ENCODE measurements at regions not wholly inside any gene's neighbourhood (a gene's known extent, or its start where the extent isn't known, plus 50 kb on each side); places are given as distances from the start of the nearest gene placed in this dataset.

GRCh38 chr9:99505936-99506335, 283.9 kb downstream of the SEC61B start:
- H3K36me3 ChIP-seq (ENCODE audit: insufficient read depth, low read length): no peaks in the 10 kb centered on the region
- TF ChIP-seq EZH2phosphoT487 (IDR thresholded peaks at IDR 0.05; ENCODE audit: borderline replicate concordance) (no peak), CTCF (conservative IDR thresholded peaks at IDR 0.05; ENCODE audit: low read length) (no peak)
- H3F3A ChIP-seq (ENCODE audit: low read depth): no peaks in the 10 kb centered on the region
- H2AFZ ChIP-seq (ENCODE audit: low read length): no peak overlapping the region
- no peaks in the 10 kb centered on the region for H3K4me1 ChIP-seq (ENCODE audit: insufficient read depth, low read length, poor library complexity, severe bottlenecking)
- H3K9me2 ChIP-seq (replicated peaks; ENCODE audit: low read depth, low read length): no peaks in the 10 kb centered on the region
- no peak overlapping the region for H3K4me3 ChIP-seq (ENCODE audit: low read length, poor library complexity, severe bottlenecking)
- no peaks in the 10 kb centered on the region for H4K20me1 ChIP-seq (ENCODE audit: insufficient read depth, low read length, poor library complexity, severe bottlenecking)
- no peaks in the 10 kb centered on the region for H3K79me2 ChIP-seq (ENCODE audit: insufficient read depth, low read length)
- H3K9me3 ChIP-seq (ENCODE audit: insufficient read depth, low read depth, low read length): no peaks in the 10 kb centered on the region
- no peak overlapping the region for H3K9ac ChIP-seq (ENCODE audit: low read depth, low read length, poor library complexity, severe bottlenecking)
- H3K27me3 ChIP-seq (ENCODE audit: insufficient read depth, low read length, poor library complexity, severe bottlenecking): no peaks in the 10 kb centered on the region
- H3K4me2 ChIP-seq (ENCODE audit: low read depth, low read length, poor library complexity, severe bottlenecking): no peak overlapping the region

- no peaks in the 10 kb centered on the region for H3K79me2 ChIP-seq (ENCODE audit: insufficient read depth, low read length)
- no peaks in the 10 kb centered on the region for H3K9me3 ChIP-seq (ENCODE audit: insufficient read depth, low read depth, low read length)
- no peak overlapping the region for H3K4me3 ChIP-seq (ENCODE audit: low read length, poor library complexity, severe bottlenecking)
- TF ChIP-seq CTCF (conservative IDR thresholded peaks at IDR 0.05; ENCODE audit: low read length) (no peak), EZH2phosphoT487 (IDR thresholded peaks at IDR 0.05; ENCODE audit: borderline replicate concordance) (no peak)
- no peaks in the 10 kb centered on the region for H3K36me3 ChIP-seq (ENCODE audit: insufficient read depth, low read length)
- no peaks in the 10 kb centered on the region for H3F3A ChIP-seq (ENCODE audit: low read depth)
- no peak overlapping the region for H2AFZ ChIP-seq (ENCODE audit: low read length)
- H3K4me1 ChIP-seq (ENCODE audit: insufficient read depth, low read length, poor library complexity, severe bottlenecking): no peaks in the 10 kb centered on the region
- no peaks in the 10 kb centered on the region for H3K27me3 ChIP-seq (ENCODE audit: insufficient read depth, low read length, poor library complexity, severe bottlenecking)
- H3K9me2 ChIP-seq (replicated peaks; ENCODE audit: low read depth, low read length): no peaks in the 10 kb centered on the region
- no peaks in the 10 kb centered on the region for H4K20me1 ChIP-seq (ENCODE audit: insufficient read depth, low read length, poor library complexity, severe bottlenecking)
- H3K9ac ChIP-seq (ENCODE audit: low read depth, low read length, poor library complexity, severe bottlenecking): no peak overlapping the region
- H3K4me2 ChIP-seq (ENCODE audit: low read depth, low read length, poor library complexity, severe bottlenecking): no peak overlapping the region
These were observed 284.8 kb downstream of the SEC61B start for GRCh38 chr9:99506747-99507348.

GRCh38 chr9:99509065-99509745, 287.1 kb downstream of the SEC61B start:
- no peaks in the 10 kb centered on the region for H4K20me1 ChIP-seq (ENCODE audit: insufficient read depth, low read length, poor library complexity, severe bottlenecking)
- no peaks in the 10 kb centered on the region for H3K27me3 ChIP-seq (ENCODE audit: insufficient read depth, low read length, poor library complexity, severe bottlenecking)
- H2AFZ ChIP-seq (ENCODE audit: low read length): no peak overlapping the region
- no peak overlapping the region for H3K4me3 ChIP-seq (ENCODE audit: low read length, poor library complexity, severe bottlenecking)
- no peaks in the 10 kb centered on the region for H3K79me2 ChIP-seq (ENCODE audit: insufficient read depth, low read length)
- H3F3A ChIP-seq (ENCODE audit: low read depth): no peaks in the 10 kb centered on the region
- no peaks in the 10 kb centered on the region for H3K9me3 ChIP-seq (ENCODE audit: insufficient read depth, low read depth, low read length)
- TF ChIP-seq EZH2phosphoT487 (IDR thresholded peaks at IDR 0.05; ENCODE audit: borderline replicate concordance) (no peak), CTCF (conservative IDR thresholded peaks at IDR 0.05; ENCODE audit: low read length) (no peak)
- H3K9me2 ChIP-seq (replicated peaks; ENCODE audit: low read depth, low read length): no peaks in the 10 kb centered on the region
- H3K36me3 ChIP-seq (ENCODE audit: insufficient read depth, low read length): no peaks in the 10 kb centered on the region
- H3K9ac ChIP-seq (ENCODE audit: low read depth, low read length, poor library complexity, severe bottlenecking): no peak overlapping the region
- H3K4me1 ChIP-seq (ENCODE audit: insufficient read depth, low read length, poor library complexity, severe bottlenecking): no peaks in the 10 kb centered on the region
- no peak overlapping the region for H3K4me2 ChIP-seq (ENCODE audit: low read depth, low read length, poor library complexity, severe bottlenecking)
